BLaER1 treated with 17β-estradiol and CSF1 and Interleukin-3, amounts not matched to agents 10 nM and 100 nM (cell line): ENCODE measurements at regions not wholly inside any gene's neighbourhood (a gene's known extent, or its start where the extent isn't known, plus 50 kb on each side); places are given as distances from the start of the nearest gene placed in this dataset.

ENCODE experiments used
- H3K27ac ChIP-seq, 11 experiments: shearing (Covaris generic); formaldehyde crosslinking; 2 replicates each; pipeline ENCODE4 v1.8.1; 2022
- H3K27me3 ChIP-seq, 11 experiments: shearing (Covaris generic); formaldehyde crosslinking; 2 replicates each; pipeline ENCODE4 v1.8.1; 2022
- H3K36me3 ChIP-seq, 11 experiments: shearing (Covaris generic); formaldehyde crosslinking; 2 replicates each; pipeline ENCODE4 v1.8.1; 2022
- H3K4me1 ChIP-seq, 10 experiments: shearing (Covaris generic); formaldehyde crosslinking; 2 replicates each; pipeline ENCODE4 v1.8.1; 2022
- H3K4me2 ChIP-seq, 11 experiments: shearing (Covaris generic); formaldehyde crosslinking; 2 replicates each; pipeline ENCODE4 v1.8.1; 2022
- H3K4me3 ChIP-seq, 10 experiments: shearing (Covaris generic); formaldehyde crosslinking; 2 replicates each; pipeline ENCODE4 v1.8.1; 2022
- H3K9ac ChIP-seq, 11 experiments: shearing (Covaris generic); formaldehyde crosslinking; 2 replicates each; pipeline ENCODE4 v1.8.1; 2022
- H3K9me3 ChIP-seq, 11 experiments: shearing (Covaris generic); formaldehyde crosslinking; replicated peaks in 1 of 11; 2 replicates each; pipeline ENCODE4 v1.8.1; 2022
- H4K20me1 ChIP-seq, 11 experiments: shearing (Covaris generic); formaldehyde crosslinking; 2 replicates each; pipeline ENCODE4 v1.8.1; 2022
- Cebpa-rat ChIP-seq, 11 experiments: shearing (Covaris generic); IDR thresholded peaks; 2 replicates each; pipeline ENCODE4 v1.8.1; 2022

DNA sequence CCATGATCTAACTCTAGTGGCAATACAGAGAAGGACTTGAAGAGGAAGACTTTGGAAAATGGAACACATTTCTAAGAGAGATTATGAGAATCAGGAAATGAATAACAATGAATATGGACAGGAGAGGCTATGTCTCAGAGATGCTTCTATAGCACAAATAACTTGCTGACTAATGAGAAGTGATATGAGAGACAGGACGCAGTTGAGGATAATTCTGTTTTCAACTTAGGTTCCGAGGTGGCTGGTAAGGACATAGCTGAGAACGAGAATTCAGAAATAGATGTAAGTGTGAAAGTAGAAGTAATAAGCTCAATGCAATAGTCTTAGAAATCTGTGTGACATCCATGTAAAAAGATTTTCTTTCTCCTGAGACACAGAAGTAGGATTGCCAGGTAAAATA is 358.1 kb upstream of the GRAMD2B start:
- Histone ChIP-seq H3K27me3 (peaks cover 0 to 24% (median 0%) of the 10 kb centered on the region in 11 experiments; a peak in 4 of 22 replicates), H3K4me3 (no peak overlapping the region), H3K9me3 (no peaks in the 10 kb centered on the region; a peak in 1 of 22 replicates), H3K36me3 (no peaks in the 10 kb centered on the region), H3K4me2 (peak overlapping the region in 1 of 11 experiments; percentile 14; a peak in 1 of 22 replicates), H4K20me1 (peaks cover 0 to 9% (median 0%) of the 10 kb centered on the region in 11 experiments; a peak in 1 of 22 replicates), H3K4me1 (peaks cover 16 to 20% (median 18%) of the 10 kb centered on the region in 10 experiments), H3K9ac (no peak overlapping the region), H3K27ac (no peak overlapping the region)
- TF ChIP-seq Cebpa-rat (IDR thresholded peaks at IDR 0.05): no peak

DNA sequence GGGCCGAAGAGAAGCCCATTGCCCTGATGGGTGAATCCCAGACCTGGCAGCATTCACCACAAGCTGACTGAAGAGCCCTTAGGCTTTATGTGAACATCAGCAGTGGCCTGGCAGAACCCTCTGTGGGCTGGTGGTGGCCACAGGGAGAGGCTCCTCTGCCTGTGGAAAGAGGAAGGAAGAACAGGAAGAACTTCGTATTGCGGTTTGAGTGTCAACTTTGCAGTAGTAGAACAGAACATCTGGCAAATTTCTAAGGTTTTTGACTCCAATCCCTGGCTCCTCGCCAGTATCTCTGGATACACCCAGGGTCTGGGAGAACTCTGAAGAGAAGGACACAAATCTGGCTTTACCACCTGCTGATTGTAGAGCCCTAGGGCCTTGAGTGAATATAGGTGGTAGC is 356.4 kb upstream of the GRAMD2B start:
- Histone ChIP-seq H3K9me3 (peaks cover 0 to 6% (median 5%) of the 10 kb centered on the region in 11 experiments; a peak in 16 of 22 replicates), H4K20me1 (peaks cover 0 to 9% (median 0%) of the 10 kb centered on the region in 11 experiments; a peak in 1 of 22 replicates), H3K4me1 (peaks cover 16 to 20% (median 18%) of the 10 kb centered on the region in 10 experiments), H3K36me3 (no peaks in the 10 kb centered on the region), H3K27ac (peak overlapping the region in 3 of 11 experiments; percentile 5 to 24 (median 12); a peak in 1 of 22 replicates), H3K4me2 (peak overlapping the region; percentile 56 to 78 (median 66)), H3K9ac (no peak overlapping the region), H3K27me3 (peaks cover 0 to 24% (median 0%) of the 10 kb centered on the region in 11 experiments; a peak in 4 of 22 replicates), H3K4me3 (no peak overlapping the region)
- no peak for TF ChIP-seq Cebpa-rat (IDR thresholded peaks at IDR 0.05)

DNA sequence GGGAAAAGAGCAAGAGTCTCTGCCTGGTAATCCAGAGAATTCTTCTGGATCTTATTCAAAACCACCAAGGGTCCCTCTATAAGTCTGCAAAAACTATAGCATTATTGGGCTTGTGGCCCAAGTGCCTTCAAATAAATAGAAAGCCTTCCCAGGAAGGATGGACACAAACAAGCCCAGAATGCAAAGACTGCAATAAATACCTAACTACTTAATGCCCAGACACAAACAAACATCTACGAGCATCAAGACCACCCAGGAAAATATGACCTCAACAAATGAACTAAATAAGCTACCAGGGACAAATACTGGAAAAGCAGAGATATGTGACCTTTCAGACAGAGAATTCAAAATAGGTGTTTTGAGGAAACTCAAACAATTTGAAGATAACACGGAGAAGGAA is 355.8 kb upstream of the GRAMD2B start:
- Histone ChIP-seq H4K20me1 (peaks cover 0 to 9% (median 0%) of the 10 kb centered on the region in 11 experiments; a peak in 1 of 22 replicates), H3K4me2 (peak overlapping the region; percentile 34 to 78 (median 62)), H3K27me3 (peaks cover 0 to 24% (median 0%) of the 10 kb centered on the region in 11 experiments; a peak in 4 of 22 replicates), H3K9ac (no peak overlapping the region), H3K9me3 (peaks cover 0 to 11% (median 8%) of the 10 kb centered on the region in 11 experiments; a peak in 16 of 22 replicates), H3K4me3 (no peak overlapping the region), H3K27ac (no peak overlapping the region), H3K36me3 (no peaks in the 10 kb centered on the region), H3K4me1 (peaks cover 16 to 20% (median 18%) of the 10 kb centered on the region in 10 experiments)
- TF ChIP-seq Cebpa-rat (IDR thresholded peaks at IDR 0.05): no peak

DNA sequence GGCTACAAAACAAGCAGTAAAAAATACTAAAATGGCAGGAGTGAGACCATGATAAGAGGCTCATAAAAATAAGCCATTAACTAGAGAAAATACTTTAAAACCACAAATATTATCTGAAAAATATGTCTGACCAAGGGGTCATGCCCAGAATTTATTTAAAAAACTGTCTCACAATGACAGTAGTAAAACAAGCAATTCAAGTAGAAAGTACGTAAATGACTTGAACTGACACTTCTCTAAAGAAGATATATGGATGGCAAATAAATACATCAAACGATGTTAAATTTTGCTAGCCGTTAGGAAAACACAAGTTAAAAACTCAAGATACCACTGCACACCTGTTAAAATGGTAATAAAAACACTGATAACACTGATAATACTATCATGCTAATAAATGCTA is 353.9 kb upstream of the GRAMD2B start:
- no peak for TF ChIP-seq Cebpa-rat (IDR thresholded peaks at IDR 0.05)
- Histone ChIP-seq H3K4me3 (no peak overlapping the region), H3K9me3 (peaks cover 12 to 29% (median 22%) of the 10 kb centered on the region in 11 experiments), H3K4me2 (no peak overlapping the region), H4K20me1 (peaks cover 0 to 9% (median 0%) of the 10 kb centered on the region in 11 experiments; a peak in 1 of 22 replicates), H3K4me1 (peaks cover 16 to 20% (median 18%) of the 10 kb centered on the region in 10 experiments), H3K27ac (no peak overlapping the region), H3K9ac (no peak overlapping the region), H3K36me3 (no peaks in the 10 kb centered on the region), H3K27me3 (peaks cover 0 to 13% (median 0%) of the 10 kb centered on the region in 11 experiments; a peak in 3 of 22 replicates)

DNA sequence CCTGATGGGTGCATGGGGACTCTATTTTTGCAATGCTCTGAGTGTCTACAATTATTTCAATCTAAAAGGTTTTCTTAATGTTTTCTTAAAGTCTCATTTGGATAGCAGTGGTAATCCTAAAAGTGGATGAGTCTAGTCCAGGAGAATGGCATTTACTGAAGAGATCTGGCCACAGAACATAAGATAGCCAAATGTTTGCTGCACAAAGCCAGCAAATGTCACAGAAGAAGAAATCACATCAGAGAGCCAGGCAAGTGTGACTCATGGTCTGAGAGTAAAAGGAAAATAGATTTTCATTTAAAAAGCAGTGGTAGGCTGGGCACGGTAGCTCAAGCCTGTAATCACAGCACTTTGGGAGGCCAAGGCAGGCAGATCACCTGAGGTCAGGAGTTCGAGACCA is 352.7 kb upstream of the GRAMD2B start:
- no peaks in the 10 kb centered on the region for H3K36me3 ChIP-seq
- H3K9ac ChIP-seq: no peak overlapping the region
- no peak overlapping the region for H3K27ac ChIP-seq
- H3K4me2 ChIP-seq: no peak overlapping the region
- peaks cover 0 to 9% (median 0%) of the 10 kb centered on the region in 11 experiments; a peak in 1 of 22 replicates for H4K20me1 ChIP-seq
- no peak for TF ChIP-seq Cebpa-rat (IDR thresholded peaks at IDR 0.05)
- peaks cover 12 to 34% (median 26%) of the 10 kb centered on the region in 11 experiments for H3K9me3 ChIP-seq
- H3K27me3 ChIP-seq: peaks cover 0 to 8% (median 0%) of the 10 kb centered on the region in 11 experiments; a peak in 3 of 22 replicates
- no peak overlapping the region for H3K4me3 ChIP-seq
- H3K4me1 ChIP-seq: peaks cover 16 to 20% (median 18%) of the 10 kb centered on the region in 10 experiments

DNA sequence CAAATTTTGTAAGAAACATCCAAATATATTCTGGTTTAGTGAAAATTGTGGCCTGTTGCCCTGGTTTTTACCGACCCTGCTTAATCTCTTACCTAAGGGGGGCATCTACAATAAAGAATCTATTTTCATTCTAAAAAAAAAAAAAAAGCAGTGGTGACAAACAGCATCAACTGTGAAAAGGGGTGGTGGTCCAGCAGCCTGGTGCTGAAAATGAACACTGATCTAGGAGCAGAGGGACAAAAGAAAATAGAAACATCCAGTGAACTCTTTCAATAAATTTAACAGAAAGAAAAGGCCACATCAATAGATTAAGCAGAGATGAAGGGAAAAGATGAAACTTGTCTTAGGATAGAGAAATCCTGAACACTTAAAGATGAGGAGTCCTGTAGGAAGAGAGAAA is 348.7 kb upstream of the GRAMD2B start:
- Histone ChIP-seq H3K9me3 (peaks cover 12 to 46% (median 26%) of the 10 kb centered on the region in 11 experiments), H3K27me3 (no peaks in the 10 kb centered on the region), H3K4me2 (no peak overlapping the region), H4K20me1 (no peaks in the 10 kb centered on the region), H3K36me3 (no peaks in the 10 kb centered on the region), H3K4me1 (no peaks in the 10 kb centered on the region), H3K27ac (no peak overlapping the region), H3K4me3 (no peak overlapping the region), H3K9ac (no peak overlapping the region)
- no peak for TF ChIP-seq Cebpa-rat (IDR thresholded peaks at IDR 0.05)

DNA sequence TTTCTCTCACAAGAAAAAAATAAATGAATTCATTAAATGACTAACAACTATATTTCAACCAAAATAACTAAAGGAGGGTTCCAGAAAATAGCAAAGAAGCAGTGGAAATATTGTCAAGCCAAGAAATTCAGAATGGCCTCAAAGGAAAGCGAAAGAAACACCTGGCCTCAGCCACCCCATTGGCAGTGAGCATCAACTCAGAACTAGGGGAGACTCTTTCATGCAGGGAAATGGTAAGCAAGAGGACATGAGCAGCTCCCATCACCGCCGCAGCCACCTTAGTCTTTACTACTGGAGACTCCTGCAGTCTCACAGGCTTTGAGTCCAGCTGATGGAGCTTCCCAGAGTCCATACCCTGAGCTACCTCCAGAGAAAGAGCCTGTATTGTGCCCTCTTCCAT is 343.9 kb upstream of the GRAMD2B start:
- Histone ChIP-seq H3K36me3 (no peaks in the 10 kb centered on the region), H3K4me2 (no peak overlapping the region), H3K4me1 (peaks cover 0 to 13% (median 5%) of the 10 kb centered on the region in 10 experiments; a peak in 12 of 20 replicates), H3K9ac (no peak overlapping the region), H3K4me3 (no peak overlapping the region), H3K27me3 (no peaks in the 10 kb centered on the region), H3K9me3 (peaks cover 16 to 45% (median 27%) of the 10 kb centered on the region in 11 experiments), H3K27ac (no peak overlapping the region), H4K20me1 (no peaks in the 10 kb centered on the region)
- no peak for TF ChIP-seq Cebpa-rat (IDR thresholded peaks at IDR 0.05)

DNA sequence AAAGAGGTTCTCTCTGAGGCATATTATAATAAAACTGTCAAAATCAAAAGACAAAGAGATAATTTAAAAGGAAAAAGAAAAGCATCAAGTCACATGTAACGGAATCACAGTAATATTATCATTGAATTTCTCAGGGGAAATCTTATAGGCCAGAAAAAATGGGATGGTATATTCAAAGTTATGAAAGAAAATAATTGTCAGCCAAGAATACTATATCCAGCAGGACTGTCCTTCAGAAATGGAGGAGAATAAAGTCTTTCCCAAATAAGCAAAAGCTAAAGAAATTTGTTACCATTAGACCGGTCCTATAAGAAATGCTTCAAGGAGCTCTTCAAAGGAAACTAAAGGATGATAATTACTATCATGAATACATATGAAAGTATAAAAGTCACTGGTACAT is 342.0 kb upstream of the GRAMD2B start:
- H3K36me3 ChIP-seq: no peaks in the 10 kb centered on the region
- no peak overlapping the region for H3K4me2 ChIP-seq
- no peaks in the 10 kb centered on the region for H3K27me3 ChIP-seq
- no peak overlapping the region for H3K9ac ChIP-seq
- no peak overlapping the region for H3K27ac ChIP-seq
- no peak overlapping the region for H3K4me3 ChIP-seq
- H4K20me1 ChIP-seq: no peaks in the 10 kb centered on the region
- TF ChIP-seq Cebpa-rat (IDR thresholded peaks at IDR 0.05): no peak
- H3K4me1 ChIP-seq: peaks cover 0 to 13% (median 5%) of the 10 kb centered on the region in 10 experiments; a peak in 12 of 20 replicates
- H3K9me3 ChIP-seq: peaks cover 21 to 51% (median 36%) of the 10 kb centered on the region in 11 experiments

DNA sequence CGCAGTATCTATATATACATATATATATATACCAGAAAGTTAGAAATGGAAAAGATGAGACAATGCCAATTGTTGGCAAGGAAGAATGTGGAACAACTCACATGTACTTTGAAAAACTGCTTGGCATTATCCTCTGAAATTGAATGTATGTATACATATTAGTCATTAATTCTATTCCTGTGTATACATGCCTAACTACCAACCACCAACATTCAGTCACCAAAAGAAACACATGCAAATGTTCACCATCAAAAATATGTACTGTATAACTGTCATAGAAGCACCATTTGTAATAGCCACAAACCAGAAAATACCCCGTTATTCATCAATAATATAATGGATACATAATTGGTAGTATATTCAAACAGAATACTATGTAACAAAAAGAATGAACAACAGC is 330.2 kb upstream of the GRAMD2B start:
- H3K4me2 ChIP-seq: no peak overlapping the region
- no peaks in the 10 kb centered on the region for H3K4me1 ChIP-seq
- H3K9ac ChIP-seq: no peak overlapping the region
- H3K4me3 ChIP-seq: no peak overlapping the region
- TF ChIP-seq Cebpa-rat (IDR thresholded peaks at IDR 0.05): no peak
- H3K27ac ChIP-seq: no peak overlapping the region
- H3K9me3 ChIP-seq: peaks cover 0 to 6% (median 4%) of the 10 kb centered on the region in 11 experiments; a peak in 5 of 22 replicates
- no peaks in the 10 kb centered on the region for H3K27me3 ChIP-seq
- H3K36me3 ChIP-seq: no peaks in the 10 kb centered on the region
- H4K20me1 ChIP-seq: no peaks in the 10 kb centered on the region

DNA sequence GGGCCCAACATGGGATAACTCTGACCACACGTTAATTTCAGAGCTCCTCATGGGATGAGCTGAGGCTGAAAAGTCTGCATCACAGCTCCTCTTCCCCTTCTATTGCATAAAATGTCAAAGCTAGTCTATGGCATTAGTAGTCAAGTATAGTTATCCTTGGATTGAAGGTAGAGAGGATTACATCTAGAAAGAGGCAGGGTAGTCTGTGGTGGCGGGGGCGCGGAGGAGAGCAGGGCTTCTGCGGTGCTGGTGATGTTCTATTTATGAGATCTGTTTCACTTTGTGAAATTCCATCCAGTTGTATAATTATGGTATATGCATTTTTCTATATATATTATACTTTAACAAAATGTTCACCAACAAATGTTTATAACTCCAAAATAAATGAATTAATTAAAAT is 329.5 kb upstream of the GRAMD2B start:
- TF ChIP-seq Cebpa-rat (IDR thresholded peaks at IDR 0.05): no peak
- Histone ChIP-seq H3K27me3 (no peaks in the 10 kb centered on the region), H3K4me2 (no peak overlapping the region), H3K9ac (no peak overlapping the region), H4K20me1 (no peaks in the 10 kb centered on the region), H3K36me3 (no peaks in the 10 kb centered on the region), H3K4me1 (no peaks in the 10 kb centered on the region), H3K4me3 (no peak overlapping the region), H3K27ac (no peak overlapping the region), H3K9me3 (peaks cover 0 to 6% (median 4%) of the 10 kb centered on the region in 11 experiments; a peak in 5 of 22 replicates)
